GM23338 (cell line): ENCODE measurements at regions not wholly inside any gene's neighbourhood (a gene's known extent, or its start where the extent isn't known, plus 50 kb on each side); places are given as distances from the start of the nearest gene placed in this dataset.

Experiments used
- ATAC-seq: fragments of 200-7000 bp; cut with Tn5 transposase; 3 replicates; pipeline ENCODE4 v1.9.1; 2020
- DNase-seq: peaks from one replicate; pipeline ENCODE4 v3.0.0-alpha.2; 2015; ENCODE audit warnings: low spot score
- H2AFZ ChIP-seq: fragments of 200-600 bp; sonication (generic); 2 replicates; pipeline ENCODE4 v1.8.0; 2016; ENCODE audit warnings: antibody characterized with exemption, mild to moderate bottlenecking, moderate library complexity
- H3F3A ChIP-seq: fragments of 200-600 bp; sonication (generic); replicated peaks from 2 replicates; pipeline ENCODE4 v1.8.0; 2017; ENCODE audit warnings: antibody characterized with exemption, mixed run types, low read depth
- H3K27ac ChIP-seq: fragments of 200-600 bp; sonication (generic); 2 replicates; pipeline ENCODE4 v1.6.1; 2016; ENCODE audit warnings: low read depth
- H3K27me3 ChIP-seq: fragments of 200-600 bp; sonication (generic); 2 replicates; pipeline ENCODE4 v1.8.0; 2016; ENCODE audit warnings: mild to moderate bottlenecking, mixed run types, moderate library complexity; ENCODE audit not compliant: insufficient read depth
- H3K36me3 ChIP-seq: fragments of 200-600 bp; sonication (generic); 2 replicates; pipeline ENCODE4 v1.8.0; 2016; ENCODE audit warnings: mild to moderate bottlenecking; ENCODE audit not compliant: insufficient read depth
- H3K4me1 ChIP-seq: fragments of 200-600 bp; sonication (generic); 2 replicates; pipeline ENCODE4 v1.8.0; 2016; ENCODE audit warnings: mild to moderate bottlenecking, moderate library complexity; ENCODE audit not compliant: insufficient read depth
- H3K4me2 ChIP-seq: fragments of 200-600 bp; sonication (generic); 2 replicates; pipeline ENCODE4 v1.7.1; 2017; ENCODE audit warnings: mixed run types
- H3K4me3 ChIP-seq: fragments of 200-600 bp; sonication (generic); 2 replicates; pipeline ENCODE4 v1.6.1; 2016; ENCODE audit warnings: mixed run types
- H3K79me2 ChIP-seq: fragments of 200-600 bp; sonication (generic); replicated peaks from 2 replicates; pipeline ENCODE4 v1.8.0; 2017; ENCODE audit warnings: mild to moderate bottlenecking; ENCODE audit not compliant: insufficient read depth
- H3K9me2 ChIP-seq: fragments of 200-600 bp; sonication (generic); 2 replicates; pipeline ENCODE4 v1.8.0; 2017; ENCODE audit not compliant: insufficient read depth
- H4K20me1 ChIP-seq: fragments of 200-600 bp; sonication (generic); replicated peaks from 2 replicates; pipeline ENCODE4 v1.8.0; 2017; ENCODE audit warnings: mild to moderate bottlenecking; ENCODE audit not compliant: insufficient read depth
- H3K27ac Mint-ChIP-seq: 2 replicates; pipeline ENCODE4 v1.8.0; 2020; ENCODE audit warnings: inconsistent platforms, mild to moderate bottlenecking, moderate library complexity, mixed read lengths
- H3K27me3 Mint-ChIP-seq: 3 replicates; pipeline ENCODE4 v1.8.0; 2022; ENCODE audit warnings: low read depth, mild to moderate bottlenecking, moderate library complexity, mixed read lengths, inconsistent platforms; ENCODE audit not compliant: insufficient read depth, poor library complexity
- H3K36me3 Mint-ChIP-seq: 3 replicates; pipeline ENCODE4 v1.8.0; 2021; ENCODE audit warnings: low read depth, mild to moderate bottlenecking, inconsistent platforms, moderate library complexity, mixed read lengths
- H3K4me1 Mint-ChIP-seq: 3 replicates; pipeline ENCODE4 v1.8.0; 2020; ENCODE audit warnings: mild to moderate bottlenecking, inconsistent platforms, mixed read lengths
- H3K4me3 Mint-ChIP-seq: 3 replicates; pipeline ENCODE4 v1.8.0; 2021; ENCODE audit warnings: moderate library complexity, mild to moderate bottlenecking, inconsistent platforms, mixed read lengths
- H3K9me3 Mint-ChIP-seq: 3 replicates; pipeline ENCODE4 v1.8.0; 2020; ENCODE audit warnings: moderate library complexity, mild to moderate bottlenecking, inconsistent platforms, mixed read lengths
- CREB1 ChIP-seq: fragments of 250-450 bp; sonication (Bioruptor Pico); IDR thresholded peaks from 2 replicates; pipeline ENCODE4 v1.5.0; 2020; ENCODE audit warnings: low read depth, mild to moderate bottlenecking, moderate library complexity
- CTCF ChIP-seq, 2 experiments: fragments of 200-600 bp in 1 of 2; sonication (generic) in 1 of 2; conservative IDR thresholded peaks; 2 replicates each; pipeline versions ENCODE4 v1.5.1 to v1.6.1; 2016 to 2017; ENCODE audit warnings: antibody characterized with exemption in 2 of 2, low read depth in 2 of 2, mild to moderate bottlenecking in 2 of 2, moderate library complexity in 1 of 2
- ETS1 ChIP-seq: IDR thresholded peaks from 2 replicates; pipeline ENCODE4 v1.6.1; 2016; ENCODE audit warnings: antibody characterized with exemption
- EZH2 ChIP-seq: fragments of 200-600 bp; sonication (generic); IDR thresholded peaks from one replicate; pipeline ENCODE4 v1.8.0; 2017; ENCODE audit warnings: antibody characterized with exemption, mild to moderate bottlenecking, low read depth; ENCODE audit not compliant: unreplicated experiment
- EZH2phosphoT487 ChIP-seq: fragments of 200-600 bp; sonication (generic); IDR thresholded peaks from one replicate; pipeline ENCODE4 v1.8.1; 2018; ENCODE audit warnings: antibody characterized with exemption; ENCODE audit not compliant: unreplicated experiment
- JUNB ChIP-seq: IDR thresholded peaks from one replicate; pipeline ENCODE4 v1.6.1; 2016; ENCODE audit warnings: antibody characterized with exemption; ENCODE audit not compliant: unreplicated experiment
- NANOG ChIP-seq: IDR thresholded peaks from 2 replicates; pipeline ENCODE4 v1.6.1; 2016; ENCODE audit warnings: antibody characterized with exemption, borderline replicate concordance
- POLR2AphosphoS5 ChIP-seq: IDR thresholded peaks from 2 replicates; pipeline ENCODE4 v1.6.1; 2016; ENCODE audit warnings: antibody characterized with exemption, low read depth
- REST ChIP-seq: IDR thresholded peaks from one replicate; pipeline ENCODE4 v1.6.1; 2018; ENCODE audit warnings: antibody characterized with exemption; ENCODE audit not compliant: unreplicated experiment
- STAT1 ChIP-seq: IDR thresholded peaks from one replicate; pipeline ENCODE4 v1.6.1; 2016; ENCODE audit warnings: antibody characterized with exemption; ENCODE audit not compliant: unreplicated experiment
- ZNF114 ChIP-seq: fragments of 250-450 bp; sonication (Bioruptor Pico); IDR thresholded peaks from 2 replicates; pipeline ENCODE4 v1.5.0; 2020; ENCODE audit warnings: mild to moderate bottlenecking, moderate library complexity
- ZNF331 ChIP-seq: fragments of 250-450 bp; sonication (Bioruptor Pico); IDR thresholded peaks from 2 replicates; pipeline ENCODE4 v1.5.0; 2020; ENCODE audit warnings: low read depth, mild to moderate bottlenecking, moderate library complexity
- ZNF462 ChIP-seq: fragments of 250-450 bp; sonication (Bioruptor Pico); IDR thresholded peaks from 2 replicates; pipeline ENCODE4 v1.5.0; 2020; ENCODE audit warnings: mild to moderate bottlenecking, moderate library complexity

- ATAC-seq = no peak
- no peaks in the 10 kb centered on the region for H3K36me3 Mint-ChIP-seq
Measured at GRCh38 chr12:115828168-115828567, 449.3 kb downstream of the MED13L start.

More at GRCh38 chr12:115828168-115828567, 449.3 kb downstream of the MED13L start:
- Histone ChIP-seq H3F3A (no peaks in the 10 kb centered on the region), H3K36me3 (no peaks in the 10 kb centered on the region), H3K79me2 (no peaks in the 10 kb centered on the region), H3K27ac (no peak overlapping the region), H3K9me2 (no peaks in the 10 kb centered on the region), H3K27me3 (no peaks in the 10 kb centered on the region), H3K4me2 (no peak overlapping the region), H2AFZ (no peak overlapping the region), H4K20me1 (no peaks in the 10 kb centered on the region), H3K4me3 (no peak overlapping the region), H3K4me1 (no peaks in the 10 kb centered on the region)
- DNase-seq = no peak
- Mint-ChIP-seq H3K27ac (no peak overlapping the region), H3K9me3 (peaks cover 20% of the 10 kb centered on the region), H3K27me3 (peaks cover 2% of the 10 kb centered on the region), H3K4me1 (no peaks in the 10 kb centered on the region), H3K4me3 (no peak overlapping the region)
- TF ChIP-seq CTCF (conservative IDR thresholded peaks at IDR 0.05; ENCODE audit: low read depth in 2 of 2) (no peak), ZNF114 (CRISPR knock-in tag) (no peak), ZNF331 (CRISPR knock-in tag) (no peak), EZH2phosphoT487 (no peak), POLR2AphosphoS5 (no peak), STAT1 (no peak), CREB1 (no peak), NANOG (no peak), EZH2 (no peak), JUNB (no peak), ETS1 (no peak), ZNF462 (no peak), REST (no peak)
